WTC11 (cell line): ENCODE measurements at regions not wholly inside any gene's neighbourhood (a gene's known extent, or its start where the extent isn't known, plus 50 kb on each side); places are given as distances from the start of the nearest gene placed in this dataset.

ENCODE experiments used
- ATAC-seq: fragments of 200-7000 bp; cut with Tn5 transposase; 2 replicates; pipeline ENCODE4 v1.10.0; 2021; ENCODE audit warnings: mild to moderate bottlenecking, moderate library complexity
- CTCF ChIA-PET: fragments of 300-600 bp; sonication (Branson Sonifier 250); formaldehyde crosslinking; loops from one replicate; lab custom pipeline; 2021; ENCODE audit warnings: antibody characterized with exemption; lab: Charles Lee
- POLR2A ChIA-PET: fragments of 350-600 bp; sonication (Branson Sonifier 250); formaldehyde crosslinking; loops from one replicate; lab custom pipeline; 2021; ENCODE audit warnings: antibody characterized with exemption; lab: Charles Lee
- DNase-seq: peaks from one replicate; pipeline ENCODE4 v3.0.0; 2021; ENCODE audit warnings: low spot score
- H3K27ac Mint-ChIP-seq: 2 replicates; pipeline ENCODE4 v1.8.0; 2021; ENCODE audit warnings: mixed read lengths
- H3K27me3 Mint-ChIP-seq: 2 replicates; pipeline ENCODE4 v1.8.0; 2021; ENCODE audit warnings: low read depth, mild to moderate bottlenecking, moderate library complexity, mixed read lengths
- H3K36me3 Mint-ChIP-seq: 2 replicates; pipeline ENCODE4 v1.8.0; 2021; ENCODE audit warnings: mixed read lengths
- H3K4me1 Mint-ChIP-seq: 2 replicates; pipeline ENCODE4 v1.8.0; 2022; ENCODE audit warnings: mixed read lengths
- H3K4me3 Mint-ChIP-seq: 2 replicates; pipeline ENCODE4 v1.8.0; 2021; ENCODE audit warnings: mild to moderate bottlenecking, moderate library complexity, mixed read lengths
- H3K9me3 Mint-ChIP-seq: 2 replicates; pipeline ENCODE4 v1.8.0; 2021; ENCODE audit warnings: mixed read lengths
- AR ChIP-seq: fragments of 250-450 bp; sonication (Bioruptor Pico); IDR thresholded peaks from 2 replicates; pipeline ENCODE4 v1.9.0; 2021; ENCODE audit warnings: mild to moderate bottlenecking
- E2F4 ChIP-seq: sonication (generic); formaldehyde crosslinking; IDR thresholded peaks from 2 replicates; pipeline ENCODE4 v1.8.1; 2022; ENCODE audit warnings: low read depth, mild to moderate bottlenecking, moderate library complexity, missing genetic modification reagents, borderline replicate concordance
- EMX1 ChIP-seq: fragments of 250-450 bp; sonication (Bioruptor Pico); IDR thresholded peaks from 2 replicates; pipeline ENCODE4 v1.8.0; 2021; ENCODE audit warnings: mild to moderate bottlenecking
- FOXP1 ChIP-seq: sonication (generic); formaldehyde crosslinking; IDR thresholded peaks from 2 replicates; pipeline ENCODE4 v1.8.0; 2022; ENCODE audit warnings: missing genetic modification reagents, mild to moderate bottlenecking, moderate library complexity, borderline replicate concordance
- HMGA2 ChIP-seq: fragments of 250-450 bp; sonication (Bioruptor Pico); IDR thresholded peaks from 2 replicates; pipeline ENCODE4 v1.4.0; 2021; ENCODE audit warnings: mild to moderate bottlenecking, moderate library complexity
- IRF1 ChIP-seq: sonication (generic); formaldehyde crosslinking; IDR thresholded peaks from 2 replicates; pipeline ENCODE4 v1.8.0; 2023; ENCODE audit warnings: missing genetic modification reagents
- JUN ChIP-seq: sonication (generic); formaldehyde crosslinking; IDR thresholded peaks from 2 replicates; pipeline ENCODE4 v1.8.0; 2023; ENCODE audit warnings: mild to moderate bottlenecking, missing genetic modification reagents
- NFATC4 ChIP-seq: fragments of 250-450 bp; sonication (Bioruptor Pico); IDR thresholded peaks from 2 replicates; pipeline ENCODE4 v1.9.0; 2021; ENCODE audit warnings: mild to moderate bottlenecking
- NFYB ChIP-seq: sonication (generic); formaldehyde crosslinking; conservative IDR thresholded peaks from 2 replicates; pipeline ENCODE4 v1.8.0; 2022; ENCODE audit warnings: low read depth, missing genetic modification reagents
- NR3C1 ChIP-seq: sonication (generic); formaldehyde crosslinking; conservative IDR thresholded peaks from 2 replicates; pipeline ENCODE4 v1.8.1; 2023; ENCODE audit warnings: low read depth, mild to moderate bottlenecking, missing genetic modification reagents
- OVOL2 ChIP-seq: fragments of 250-450 bp; sonication (Bioruptor Pico); IDR thresholded peaks from 2 replicates; pipeline ENCODE4 v1.9.0; 2021; ENCODE audit warnings: mild to moderate bottlenecking, borderline replicate concordance
- SOX15 ChIP-seq: fragments of 250-450 bp; sonication (Bioruptor Pico); IDR thresholded peaks from 2 replicates; pipeline ENCODE4 v1.9.0; 2021; ENCODE audit warnings: mild to moderate bottlenecking
- TCF7 ChIP-seq: sonication (generic); formaldehyde crosslinking; IDR thresholded peaks from 2 replicates; pipeline ENCODE4 v1.8.0; 2022; ENCODE audit warnings: mild to moderate bottlenecking, low read depth, missing genetic modification reagents, moderate library complexity
- TEAD1 ChIP-seq: sonication (generic); formaldehyde crosslinking; IDR thresholded peaks from 2 replicates; pipeline ENCODE4 v1.8.0; 2022; ENCODE audit warnings: mild to moderate bottlenecking, missing genetic modification reagents
- TP53 ChIP-seq: sonication (generic); formaldehyde crosslinking; IDR thresholded peaks from 2 replicates; pipeline ENCODE4 v1.8.1; 2023; ENCODE audit warnings: mild to moderate bottlenecking, missing genetic modification reagents
- USF1 ChIP-seq: sonication (generic); formaldehyde crosslinking; IDR thresholded peaks from 2 replicates; pipeline ENCODE4 v1.8.0; 2022; ENCODE audit warnings: mild to moderate bottlenecking, missing genetic modification reagents
- ZBTB43 ChIP-seq: sonication (generic); formaldehyde crosslinking; IDR thresholded peaks from 2 replicates; pipeline ENCODE4 v1.8.1; 2023; ENCODE audit warnings: mild to moderate bottlenecking, missing genetic modification reagents
- ZNF263 ChIP-seq: sonication (generic); formaldehyde crosslinking; IDR thresholded peaks from 2 replicates; pipeline ENCODE4 v1.8.1; 2022; ENCODE audit warnings: low read depth, mild to moderate bottlenecking, moderate library complexity, missing genetic modification reagents
- ZNF281 ChIP-seq: sonication (generic); formaldehyde crosslinking; IDR thresholded peaks from 2 replicates; pipeline ENCODE4 v1.8.0; 2023; ENCODE audit warnings: mild to moderate bottlenecking, missing genetic modification reagents
- ZNF317 ChIP-seq: sonication (generic); formaldehyde crosslinking; IDR thresholded peaks from 2 replicates; pipeline ENCODE4 v1.8.1; 2023; ENCODE audit warnings: low read depth, mild to moderate bottlenecking, moderate library complexity, missing genetic modification reagents, borderline replicate concordance
- ZNF425 ChIP-seq: fragments of 250-450 bp; sonication (Bioruptor Pico); conservative IDR thresholded peaks from 2 replicates; pipeline ENCODE4 v1.9.0; 2021; ENCODE audit warnings: mild to moderate bottlenecking
- ZNF671 ChIP-seq: fragments of 250-450 bp; sonication (Bioruptor Pico); IDR thresholded peaks from 2 replicates; pipeline ENCODE4 v1.8.0; 2021; ENCODE audit warnings: mild to moderate bottlenecking

- peaks cover 6% of the 10 kb centered on the region; the same call in 1 of the 2 replicates for H3K4me1 Mint-ChIP-seq
- CTCF ChIA-PET: interaction anchor here (1.0 kb wide), 1 partner anchor 92 kb away, joined by 4 read pairs; no protein-coding TSS in a partner anchor
- no peak overlapping the region for H3K27ac Mint-ChIP-seq
- DNase-seq (no peak), ATAC-seq (no peak)
- TF ChIP-seq FOXP1 (no peak), JUN (CRISPR knock-in tag) (no peak), NR3C1 (CRISPR knock-in tag) (no peak), SOX15 (CRISPR knock-in tag) (no peak), ZNF263 (CRISPR knock-in tag) (no peak), NFATC4 (CRISPR knock-in tag) (no peak), ZNF671 (CRISPR knock-in tag) (no peak), EMX1 (CRISPR knock-in tag) (no peak), E2F4 (CRISPR knock-in tag) (no peak)
- H3K36me3 Mint-ChIP-seq: no peaks in the 10 kb centered on the region
- no peaks in the 10 kb centered on the region for H3K27me3 Mint-ChIP-seq
- POLR2A ChIA-PET: no interaction called here
- H3K9me3 Mint-ChIP-seq: no peaks in the 10 kb centered on the region
- H3K4me3 Mint-ChIP-seq: no peak overlapping the region
Measured at GRCh38 chr20:56722042-56722441, 92.9 kb downstream of the TFAP2C start.

GRCh38 chr20:56723331-56723730, 94.2 kb downstream of the TFAP2C start:
- H3K4me3 Mint-ChIP-seq: no peak overlapping the region
- H3K9me3 Mint-ChIP-seq: no peaks in the 10 kb centered on the region
- ATAC-seq (no peak), DNase-seq (no peak)
- no peak overlapping the region for H3K27ac Mint-ChIP-seq
- CTCF ChIA-PET: no interaction called here
- TF ChIP-seq ZNF317 (no peak), ZNF263 (CRISPR knock-in tag) (no peak), ZBTB43 (CRISPR knock-in tag) (no peak), ZNF281 (CRISPR knock-in tag) (no peak), TEAD1 (CRISPR knock-in tag) (no peak), OVOL2 (no peak), NFYB (no peak), IRF1 (CRISPR knock-in tag) (no peak)
- H3K36me3 Mint-ChIP-seq: no peaks in the 10 kb centered on the region
- no peaks in the 10 kb centered on the region for H3K27me3 Mint-ChIP-seq
- POLR2A ChIA-PET: no interaction called here
- H3K4me1 Mint-ChIP-seq: peaks cover 6% of the 10 kb centered on the region; the same call in 1 of the 2 replicates

- no peak for DNase-seq
- Mint-ChIP-seq H3K4me3 (no peak overlapping the region), H3K27ac (no peak overlapping the region), H3K36me3 (no peaks in the 10 kb centered on the region), H3K27me3 (no peaks in the 10 kb centered on the region; the same call in 1 of the 2 replicates), H3K4me1 (peaks cover 6% of the 10 kb centered on the region; the same call in 1 of the 2 replicates), H3K9me3 (no peaks in the 10 kb centered on the region)
- ChIA-PET CTCF (no interaction called here), POLR2A (no interaction called here)
- ATAC-seq: no peak
- TF ChIP-seq USF1 (CRISPR knock-in tag) (no peak), HMGA2 (CRISPR knock-in tag) (no peak), TCF7 (CRISPR knock-in tag) (no peak), ZNF425 (no peak), TP53 (no peak), AR (CRISPR knock-in tag) (no peak)
Measured at GRCh38 chr20:56724241-56724757, 95.2 kb downstream of the TFAP2C start.
